ENCODE measurements at regions not wholly inside any gene's neighbourhood (a gene's known extent, or its start where the extent isn't known, plus 50 kb on each side); places are given as distances from the start of the nearest gene placed in this dataset.

GRCh38 chr18:64993695-64994094 lies 757.1 kb upstream of the CDH7 start (continued):
- TF ChIP-seq E2F1 (CRISPR knock-in tag; IDR thresholded peaks at IDR 0.05) = no peak
- no peak for TF ChIP-seq ZNF101 (CRISPR knock-in tag; IDR thresholded peaks at IDR 0.05; ENCODE audit: borderline replicate concordance, low read depth)
- no peak for TF ChIP-seq ZNF740 (CRISPR knock-in tag; IDR thresholded peaks at IDR 0.05)
- no peak for TF ChIP-seq SOX13 (IDR thresholded peaks at IDR 0.05)
- no peak for TF ChIP-seq SOX13 (CRISPR knock-in tag; conservative IDR thresholded peaks at IDR 0.05 in 1 of 2, IDR thresholded peaks at IDR 0.05 in 1 of 2)
- no peak for TF ChIP-seq ZNF382 (CRISPR knock-in tag; IDR thresholded peaks at IDR 0.05; ENCODE audit: borderline replicate concordance)
- no peak for TF ChIP-seq HNRNPL (IDR thresholded peaks at IDR 0.05; ENCODE audit: low read depth, low read length)

GRCh38 chr18:64992654-64993053 lies 758.2 kb upstream of the CDH7 start:
- CTCF ChIA-PET (ENCODE audit: low intra/inter-chr PET ratio, low total read pairs) = no interaction called here
- Histone ChIP-seq H3K4me3 (replicated peaks in 1 of 3; ENCODE audit: insufficient read depth in 1 of 3, low read depth in 2 of 3, low read length in 3 of 3) (no peak overlapping the region), H3K36me3 (replicated peaks in 1 of 2; ENCODE audit: control insufficient read depth in 1 of 2, insufficient read depth in 2 of 2, low read length in 2 of 2) (no peaks in the 10 kb centered on the region), H4K20me1 (ENCODE audit: insufficient read depth, low read length) (no peaks in the 10 kb centered on the region), H3K27me3 (ENCODE audit: control insufficient read depth in 1 of 2, insufficient read depth in 2 of 2, low read length in 2 of 2) (no peaks in the 10 kb centered on the region), H3K4me2 (ENCODE audit: low read depth, low read length) (no peak overlapping the region), H3K27ac (ENCODE audit: extremely low read length, insufficient read depth, low read length) (no peak overlapping the region), H2AFZ (ENCODE audit: low read length) (no peak overlapping the region), H3K79me2 (ENCODE audit: insufficient read depth, low read length) (no peaks in the 10 kb centered on the region), H3K9me3 (ENCODE audit: low read length) (no peaks in the 10 kb centered on the region), H3K4me1 (ENCODE audit: insufficient read depth, low read length) (no peaks in the 10 kb centered on the region), H3K9ac (ENCODE audit: insufficient read depth, low read depth, low read length) (no peak overlapping the region)
- no peak for DNase-seq (ENCODE audit: low spot score)
- intact Hi-C loops (cut with micrococcal nuclease; ENCODE audit: unreplicated experiment) (no loop called here), in situ Hi-C loops (cut with HindIII; ENCODE audit: extremely low pct_ligation_motif_present, low pct_unique_long_range_greater_than_20kb) (no loop called here)
- no TSS peak for BruUV-seq (replicated peaks)
- WGBS (ENCODE audit: low lambda C conversion rate) = 0% methylated on average over 1 of the region's 1 CpG
- POLR2A ChIA-PET = no interaction called here
- no peak for ATAC-seq
- FAIRE-seq = no peak
- no peak for TF ChIP-seq TAF1 (CRISPR knock-in tag; IDR thresholded peaks at IDR 0.05)
- TF ChIP-seq TMF1 (CRISPR knock-in tag; IDR thresholded peaks at IDR 0.05; ENCODE audit: low read depth) = no peak
- no peak for TF ChIP-seq ZNF44 (CRISPR knock-in tag; IDR thresholded peaks at IDR 0.05)
- no peak for TF ChIP-seq ZNF512B (CRISPR knock-in tag; IDR thresholded peaks at IDR 0.05; ENCODE audit: borderline replicate concordance)
- no peak for TF ChIP-seq ARID5B (CRISPR knock-in tag; IDR thresholded peaks at IDR 0.05)
- TF ChIP-seq ZNF850 (CRISPR knock-in tag; conservative IDR thresholded peaks at IDR 0.05) = no peak
